GM23248 (cell line): ENCODE measurements at regions not wholly inside any gene's neighbourhood (a gene's known extent, or its start where the extent isn't known, plus 50 kb on each side); places are given as distances from the start of the nearest gene placed in this dataset.
"Not testable (repeated sequence)": the region's sequence is repeated elsewhere in the genome, so short reads cannot be mapped to it uniquely, and the experiment has no call there.

ENCODE experiments used
- DNase-seq: peaks from one replicate; pipeline ENCODE4 v3.0.0-alpha.2; 2015
- H2AFZ ChIP-seq: fragments of 200-600 bp; sonication (generic); 2 replicates; pipeline ENCODE4 v1.6.1; 2016; ENCODE audit warnings: antibody characterized with exemption
- H3F3A ChIP-seq: fragments of 200-600 bp; sonication (generic); 2 replicates; pipeline ENCODE4 v1.6.1; 2016; ENCODE audit warnings: mild to moderate bottlenecking, antibody characterized with exemption, mixed run types; ENCODE audit not compliant: insufficient read depth
- H3K27ac ChIP-seq: fragments of 200-600 bp; sonication (generic); 2 replicates; pipeline ENCODE4 v1.5.1; 2016; ENCODE audit warnings: mild to moderate bottlenecking
- H3K27me3 ChIP-seq: fragments of 200-600 bp; sonication (generic); replicated peaks from 2 replicates; pipeline ENCODE4 v1.6.1; 2016; ENCODE audit warnings: mild to moderate bottlenecking; ENCODE audit not compliant: insufficient read depth
- H3K36me3 ChIP-seq: fragments of 200-600 bp; sonication (generic); 2 replicates; pipeline ENCODE4 v1.6.1; 2016; ENCODE audit warnings: low read depth, mild to moderate bottlenecking
- H3K4me1 ChIP-seq: fragments of 200-600 bp; sonication (generic); 2 replicates; pipeline ENCODE4 v1.6.1; 2016; ENCODE audit warnings: mild to moderate bottlenecking; ENCODE audit not compliant: insufficient read depth
- H3K4me2 ChIP-seq: fragments of 200-600 bp; sonication (generic); one replicate; pipeline ENCODE4 v1.6.1; 2016; ENCODE audit warnings: mild to moderate bottlenecking; ENCODE audit not compliant: unreplicated experiment
- H3K4me3 ChIP-seq: fragments of 200-600 bp; sonication (generic); 2 replicates; pipeline ENCODE4 v1.5.1; 2016; ENCODE audit warnings: mild to moderate bottlenecking
- H3K79me2 ChIP-seq: fragments of 200-600 bp; sonication (generic); 2 replicates; pipeline ENCODE4 v1.6.1; 2016; ENCODE audit warnings: mild to moderate bottlenecking; ENCODE audit not compliant: insufficient read depth
- H3K9ac ChIP-seq: fragments of 200-600 bp; sonication (generic); 2 replicates; pipeline ENCODE4 v1.6.1; 2016; ENCODE audit warnings: mild to moderate bottlenecking
- H3K9me2 ChIP-seq: fragments of 200-600 bp; sonication (generic); 2 replicates; pipeline ENCODE4 v1.6.1; 2016; ENCODE audit warnings: mixed run types, mild to moderate bottlenecking, moderate library complexity; ENCODE audit not compliant: insufficient read depth
- H3K9me3 ChIP-seq: fragments of 200-600 bp; sonication (generic); one replicate; pipeline ENCODE4 v1.6.1; 2017; ENCODE audit warnings: low read depth
- H4K20me1 ChIP-seq: fragments of 200-600 bp; sonication (generic); 2 replicates; pipeline ENCODE4 v1.6.0; 2016; ENCODE audit not compliant: insufficient read depth
- EZH2 ChIP-seq: fragments of 200-600 bp; sonication (generic); IDR thresholded peaks from 2 replicates; pipeline ENCODE4 v1.6.1; 2018; ENCODE audit warnings: antibody characterized with exemption, mild to moderate bottlenecking; ENCODE audit not compliant: insufficient read depth, poor library complexity, severe bottlenecking
- EZH2phosphoT487 ChIP-seq: fragments of 200-600 bp; sonication (generic); IDR thresholded peaks from 2 replicates; pipeline ENCODE4 v1.6.1; 2018; ENCODE audit warnings: antibody characterized with exemption, moderate library complexity, mild to moderate bottlenecking, low read depth; ENCODE audit not compliant: insufficient read depth
- WGBS, 2 experiments: methylation state at CpG; one replicate each; pipeline ENCODE4 v1.1.6; 2015 to 2017; ENCODE audit warnings: low lambda C conversion rate in 2 of 2, low coverage in 1 of 2; ENCODE audit errors: missing lambda C conversion rate in 2 of 2; 5-methylcytosine and 5-hydroxymethylcytosine counted together
- in situ Hi-C: fragments of 300-500 bp; cut with MboI; formaldehyde crosslinking; loops from 2 replicates; pipeline ENCODE4 v1.15.0; 2020

DNA sequence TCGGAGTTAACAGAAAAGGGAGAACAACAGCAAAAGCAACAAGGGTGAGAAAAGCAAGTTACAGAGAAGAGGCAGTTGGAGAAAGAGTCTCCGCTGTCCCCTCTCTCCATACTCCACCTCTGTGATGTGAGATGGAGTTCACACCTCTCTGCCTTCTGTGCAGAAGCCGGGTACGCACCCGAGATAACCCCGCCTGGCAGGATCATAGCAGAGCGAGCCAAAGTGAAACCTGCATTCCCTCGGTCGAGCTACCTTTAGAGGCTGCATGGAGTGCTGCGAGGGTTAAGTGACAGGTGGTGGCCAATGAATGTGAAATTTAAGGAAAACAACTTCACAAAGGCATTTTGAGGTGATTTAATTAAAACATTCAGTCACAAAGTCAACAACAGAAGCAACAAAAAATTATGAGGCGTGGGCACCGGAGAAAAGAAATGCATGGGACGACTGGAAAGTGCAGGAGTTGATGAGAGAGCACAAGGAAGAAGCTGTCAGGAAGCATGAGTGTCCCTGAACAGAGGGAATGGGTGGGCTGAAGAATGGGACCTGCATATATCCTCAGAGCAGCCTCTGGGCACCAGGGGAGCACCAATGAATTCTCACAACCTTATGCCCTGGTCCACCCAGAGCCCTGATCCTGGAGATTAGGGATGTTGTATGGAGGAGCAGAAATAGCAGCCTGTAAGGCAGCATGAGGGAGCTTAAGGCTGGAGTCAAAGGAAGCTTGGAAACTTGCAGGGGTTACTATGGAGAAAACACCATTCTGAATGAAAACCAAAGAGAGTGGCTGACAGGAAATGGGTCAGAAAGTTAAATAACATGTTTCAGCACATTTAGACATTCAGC is 208.3 kb downstream of the EMP1 start:
- no peak for TF ChIP-seq EZH2
- TF ChIP-seq EZH2phosphoT487 = no peak
- Histone ChIP-seq H2AFZ (no peak overlapping the region), H3K4me3 (no peak overlapping the region)

DNA sequence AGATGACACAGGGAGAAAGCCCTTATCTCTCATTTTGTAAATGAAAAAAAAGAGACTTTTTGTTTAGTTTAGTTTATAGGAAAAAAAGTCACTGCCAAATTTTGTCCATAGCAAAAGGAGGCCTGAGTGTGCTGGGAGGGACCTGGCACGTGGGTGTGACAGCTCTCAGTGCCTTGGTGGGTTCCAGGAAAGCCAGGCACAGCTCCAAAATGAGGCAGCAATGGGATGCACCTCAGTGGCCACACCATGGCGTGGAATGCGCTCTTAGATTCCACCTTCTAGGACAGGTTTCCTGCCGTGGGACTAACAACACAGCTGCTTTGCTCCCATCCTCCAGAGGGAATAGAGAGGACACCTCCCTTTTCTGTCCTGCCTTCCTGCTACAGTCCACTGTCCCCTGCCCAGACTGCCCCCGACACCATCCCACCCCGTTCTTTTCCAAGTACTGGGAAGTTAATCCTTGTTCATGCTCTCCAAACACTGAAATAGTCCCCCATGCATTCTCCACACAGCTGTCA is 207.6 kb downstream of the EMP1 start:
- no peaks in the 10 kb centered on the region for H3K79me2 ChIP-seq
- in situ Hi-C loops = no loop called here
- DNase-seq = no peak
- no peaks in the 10 kb centered on the region for H4K20me1 ChIP-seq
- H3K9me3 ChIP-seq = no peaks in the 10 kb centered on the region
- no peak overlapping the region for H3K4me2 ChIP-seq
- no peak overlapping the region for H2AFZ ChIP-seq
- no peak overlapping the region for H3K27ac ChIP-seq
- H3K9me2 ChIP-seq = no peaks in the 10 kb centered on the region
- no peak overlapping the region for H3K9ac ChIP-seq
- peaks cover 18% of the 10 kb centered on the region for H3K27me3 ChIP-seq
- no peak overlapping the region for H3K4me3 ChIP-seq
- TF ChIP-seq EZH2phosphoT487 (no peak), EZH2 (no peak)
- H3F3A ChIP-seq = no peaks in the 10 kb centered on the region
- H3K36me3 ChIP-seq = no peaks in the 10 kb centered on the region
- 62 to 68% methylated on average over 6 of the region's 6 CpGs for WGBS, 2 experiments
- no peaks in the 10 kb centered on the region for H3K4me1 ChIP-seq

More for the DNA sequence above, 208.3 kb downstream of the EMP1 start:
- WGBS, 2 experiments = 47 to 51% methylated on average over 13 of the region's 13 CpGs
- H3K79me2 ChIP-seq = no peaks in the 10 kb centered on the region
- no peaks in the 10 kb centered on the region for H3K4me1 ChIP-seq
- no peaks in the 10 kb centered on the region for H3K36me3 ChIP-seq
- H3K27ac ChIP-seq = no peak overlapping the region
- no peak overlapping the region for H3K9ac ChIP-seq
- H3K9me3 ChIP-seq = no peaks in the 10 kb centered on the region
- H3K9me2 ChIP-seq = no peaks in the 10 kb centered on the region
- H4K20me1 ChIP-seq = no peaks in the 10 kb centered on the region
- H3F3A ChIP-seq = no peaks in the 10 kb centered on the region
- H3K4me2 ChIP-seq = no peak overlapping the region
- in situ Hi-C loops = no loop called here
- no peak for DNase-seq
- H3K27me3 ChIP-seq = peaks cover 18% of the 10 kb centered on the region

- H3F3A ChIP-seq = peaks cover 13% of the 10 kb centered on the region
- peaks cover 16% of the 10 kb centered on the region for H3K4me1 ChIP-seq
- H2AFZ ChIP-seq, H3K9me2 ChIP-seq, H3K4me3 ChIP-seq, H3K36me3 ChIP-seq, DNase-seq, H4K20me1 ChIP-seq, H3K9me3 ChIP-seq, H3K9ac ChIP-seq, H3K79me2 ChIP-seq, H3K27ac ChIP-seq, H3K27me3 ChIP-seq, in situ Hi-C loops: not testable (repeated sequence)
- peak overlapping the region; percentile 57 for H3K4me2 ChIP-seq
- WGBS, 2 experiments = 45 to 68% methylated on average over 1 to 2 of the region's 2 CpGs
Observed at GRCh38 chr12:13391375-13391774, 194.8 kb downstream of the EMP1 start.

DNA sequence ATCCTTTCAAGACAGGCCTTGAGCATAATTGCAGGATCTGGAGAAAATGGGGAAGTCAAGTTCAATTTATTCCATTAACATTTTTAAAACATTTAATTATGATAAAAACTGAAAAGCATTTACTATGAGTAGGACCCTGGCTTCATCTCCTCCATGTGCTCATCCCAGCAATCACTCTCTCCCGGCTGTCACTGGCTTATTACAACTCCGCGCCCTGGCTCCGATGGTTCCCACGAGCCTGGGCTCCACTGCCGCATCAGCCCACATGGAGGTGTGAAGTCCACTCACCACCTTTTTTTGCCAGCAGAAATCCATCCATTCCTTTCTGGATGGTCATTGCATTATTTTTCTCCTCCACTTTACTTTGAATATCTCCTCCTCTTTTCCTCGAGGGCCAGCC is 194.4 kb downstream of the EMP1 start:
- Histone ChIP-seq H3K79me2 (no peaks in the 10 kb centered on the region), H3F3A (peaks cover 13% of the 10 kb centered on the region), H3K27me3 (peaks cover 7% of the 10 kb centered on the region), H3K4me3 (peak overlapping the region; percentile 14; the same call in 1 of the 2 replicates), H3K9me2 (no peaks in the 10 kb centered on the region), H3K36me3 (no peaks in the 10 kb centered on the region), H2AFZ (no peak overlapping the region), H3K9me3 (no peaks in the 10 kb centered on the region), H3K4me1 (peaks cover 16% of the 10 kb centered on the region), H3K4me2 (peak overlapping the region; percentile 57), H3K9ac (no peak overlapping the region; the same call in 1 of the 2 replicates), H4K20me1 (no peaks in the 10 kb centered on the region), H3K27ac (peak overlapping the region; percentile 34)
- TF ChIP-seq EZH2 (no peak), EZH2phosphoT487 (no peak)
- DNase-seq = peak; percentile 20
- 41 to 43% methylated on average over 7 of the region's 7 CpGs for WGBS, 2 experiments
- in situ Hi-C loops = no loop called here
